Lower leg skin (tissue), 3 donors: ENCODE measurements at regions not wholly inside any gene's neighbourhood (a gene's known extent, or its start where the extent isn't known, plus 50 kb on each side); places are given as distances from the start of the nearest gene placed in this dataset.

Experiments
- POLR2A ChIP-seq, 2 donors: fragments of 450-650 bp; IDR thresholded peaks; one replicate each; pipeline ENCODE4 v1.6.1; 2016 to 2017; ENCODE audit warnings: antibody characterized with exemption in 2 of 2, mild to moderate bottlenecking in 1 of 2, moderate library complexity in 1 of 2
- TF ChIP-seq, protein P1 (sequence below), 3 donors: fragments of 450-650 bp; IDR thresholded peaks; one replicate each; pipeline ENCODE4 v1.5.1; 2016; ENCODE audit warnings: antibody characterized with exemption in 3 of 3, mild to moderate bottlenecking in 3 of 3, moderate library complexity in 2 of 3

DNA sequence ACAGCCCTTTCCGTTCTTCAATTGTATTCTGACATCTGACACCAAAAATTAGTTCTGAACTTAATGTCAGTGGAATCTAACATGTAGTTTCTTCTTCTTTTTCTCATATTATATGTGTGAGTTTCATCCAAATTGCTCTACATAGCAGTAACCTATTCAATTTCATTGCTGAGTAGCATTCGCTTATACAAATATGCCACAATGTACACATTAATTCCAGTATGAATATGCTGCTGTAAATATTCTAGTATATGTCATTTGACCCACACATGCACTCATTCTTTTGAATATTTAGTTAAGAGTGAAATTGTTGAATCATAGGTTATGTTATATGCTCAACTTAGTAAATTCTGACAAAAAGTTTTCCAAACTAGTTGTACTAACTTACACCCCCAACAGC, 550.9 kb downstream of the CHSY3 start:
- TF ChIP-seq POLR2A (IDR thresholded peaks at IDR 0.05), result no peak
- TF ChIP-seq, protein P1, sequence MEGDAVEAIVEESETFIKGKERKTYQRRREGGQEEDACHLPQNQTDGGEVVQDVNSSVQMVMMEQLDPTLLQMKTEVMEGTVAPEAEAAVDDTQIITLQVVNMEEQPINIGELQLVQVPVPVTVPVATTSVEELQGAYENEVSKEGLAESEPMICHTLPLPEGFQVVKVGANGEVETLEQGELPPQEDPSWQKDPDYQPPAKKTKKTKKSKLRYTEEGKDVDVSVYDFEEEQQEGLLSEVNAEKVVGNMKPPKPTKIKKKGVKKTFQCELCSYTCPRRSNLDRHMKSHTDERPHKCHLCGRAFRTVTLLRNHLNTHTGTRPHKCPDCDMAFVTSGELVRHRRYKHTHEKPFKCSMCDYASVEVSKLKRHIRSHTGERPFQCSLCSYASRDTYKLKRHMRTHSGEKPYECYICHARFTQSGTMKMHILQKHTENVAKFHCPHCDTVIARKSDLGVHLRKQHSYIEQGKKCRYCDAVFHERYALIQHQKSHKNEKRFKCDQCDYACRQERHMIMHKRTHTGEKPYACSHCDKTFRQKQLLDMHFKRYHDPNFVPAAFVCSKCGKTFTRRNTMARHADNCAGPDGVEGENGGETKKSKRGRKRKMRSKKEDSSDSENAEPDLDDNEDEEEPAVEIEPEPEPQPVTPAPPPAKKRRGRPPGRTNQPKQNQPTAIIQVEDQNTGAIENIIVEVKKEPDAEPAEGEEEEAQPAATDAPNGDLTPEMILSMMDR (IDR thresholded peaks at IDR 0.05), result no peak
